ENCODE measurements at regions not wholly inside any gene's neighbourhood (a gene's known extent, or its start where the extent isn't known, plus 50 kb on each side); places are given as distances from the start of the nearest gene placed in this dataset.

GRCh38 chr20:10848810-10849370 is 175.1 kb upstream of the JAG1 start:
- DNase-seq: peak; percentile 19
- H3K27ac ChIP-seq (replicated peaks): peak overlapping the region; percentile 65
- no peaks in the 10 kb centered on the region for H3K9me3 ChIP-seq (replicated peaks)
- intact Hi-C loops (cut with micrococcal nuclease): no loop called here
- no peaks in the 10 kb centered on the region for H3K36me3 ChIP-seq
- no peak overlapping the region for H3K4me3 ChIP-seq
- H3K4me1 ChIP-seq: peaks cover 14% of the 10 kb centered on the region
- no peak for TF ChIP-seq CTCF (IDR thresholded peaks at IDR 0.05; ENCODE audit: borderline replicate concordance)
- H3K27me3 ChIP-seq (ENCODE audit: low read depth): no peaks in the 10 kb centered on the region

GRCh38 chr20:10853176-10853575 is 179.4 kb upstream of the JAG1 start:
- H3K4me3 ChIP-seq: no peak overlapping the region
- peaks cover 52% of the 10 kb centered on the region for H3K4me1 ChIP-seq
- no peak overlapping the region for H3K27ac ChIP-seq (replicated peaks)
- H3K9me3 ChIP-seq (replicated peaks): no peaks in the 10 kb centered on the region
- no peak for TF ChIP-seq CTCF (IDR thresholded peaks at IDR 0.05; ENCODE audit: borderline replicate concordance)
- H3K36me3 ChIP-seq: no peaks in the 10 kb centered on the region
- intact Hi-C loops (cut with micrococcal nuclease): no loop called here
- H3K27me3 ChIP-seq (ENCODE audit: low read depth): no peaks in the 10 kb centered on the region
- DNase-seq: no peak

- H3K27ac ChIP-seq (replicated peaks): no peak overlapping the region
- intact Hi-C loops (cut with micrococcal nuclease): no loop called here
- H3K36me3 ChIP-seq: no peaks in the 10 kb centered on the region
- no peaks in the 10 kb centered on the region for H3K9me3 ChIP-seq (replicated peaks)
- no peak overlapping the region for H3K4me3 ChIP-seq
- H3K27me3 ChIP-seq (ENCODE audit: low read depth): no peaks in the 10 kb centered on the region
- H3K4me1 ChIP-seq: peaks cover 46% of the 10 kb centered on the region
- TF ChIP-seq CTCF (IDR thresholded peaks at IDR 0.05; ENCODE audit: borderline replicate concordance): no peak
- DNase-seq: no peak
These were observed 179.9 kb upstream of the JAG1 start for GRCh38 chr20:10853731-10854130.

GRCh38 chr20:10854976-10855375 is 181.2 kb upstream of the JAG1 start:
- no peaks in the 10 kb centered on the region for H3K36me3 ChIP-seq
- H3K9me3 ChIP-seq (replicated peaks): no peaks in the 10 kb centered on the region
- peak overlapping the region; percentile 68 for H3K27ac ChIP-seq (replicated peaks)

GRCh38 chr20:10855778-10856177 is 182.0 kb upstream of the JAG1 start:
- TF ChIP-seq CTCF (IDR thresholded peaks at IDR 0.05; ENCODE audit: borderline replicate concordance): no peak
- Histone ChIP-seq H3K27ac (replicated peaks) (peak overlapping the region; percentile 68), H3K9me3 (replicated peaks) (no peaks in the 10 kb centered on the region), H3K4me1 (peaks cover 41% of the 10 kb centered on the region), H3K36me3 (no peaks in the 10 kb centered on the region), H3K4me3 (no peak overlapping the region), H3K27me3 (ENCODE audit: low read depth) (no peaks in the 10 kb centered on the region)
- intact Hi-C loops (cut with micrococcal nuclease): no loop called here
- no peak for DNase-seq

More at GRCh38 chr20:10854976-10855375, 181.2 kb upstream of the JAG1 start:
- intact Hi-C loops (cut with micrococcal nuclease): no loop called here
- Histone ChIP-seq H3K4me3 (no peak overlapping the region), H3K27me3 (ENCODE audit: low read depth) (no peaks in the 10 kb centered on the region), H3K4me1 (peaks cover 41% of the 10 kb centered on the region)
- TF ChIP-seq CTCF (IDR thresholded peaks at IDR 0.05; ENCODE audit: borderline replicate concordance): no peak
- DNase-seq: no peak
